Endothelial cell of umbilical vein (primary cell): ENCODE measurements at regions not wholly inside any gene's neighbourhood (a gene's known extent, or its start where the extent isn't known, plus 50 kb on each side); places are given as distances from the start of the nearest gene placed in this dataset.
A peak's percentile ranks its signal among the peaks of the same experiment; 100 is the strongest.

Experiments used
- BruUV-seq: library from RNA; stranded (reverse); fragments of 400-500 nt; replicated peaks from 2 replicates; lab custom pipeline; 2021; lab: Mats Ljungman, UMichigan
- CTCF ChIA-PET: fragments of 300-600, 350-600 bp; sonication (Branson Sonifier 250); formaldehyde crosslinking; loops from one replicate; lab custom pipeline; 2021; ENCODE audit warnings: antibody characterized with exemption, inconsistent platforms; lab: Charles Lee
- POLR2A ChIA-PET: fragments of 300-600, 350-600 bp; sonication (Branson Sonifier 250); formaldehyde crosslinking; loops from one replicate; lab custom pipeline; 2021; ENCODE audit warnings: antibody characterized with exemption, inconsistent platforms; lab: Charles Lee
- DNase-seq: peaks from one replicate; pipeline ENCODE4 v3.0.0-alpha.2; 2011; ENCODE audit warnings: low read depth, low spot score
- FAIRE-seq: peaks from 2 replicates; lab custom pipeline; 2011; peaks lifted over from hg19 to GRCh38; lab: Jason Lieb, UNC
- H2AFZ ChIP-seq: 2 replicates; pipeline ENCODE4 v1.6.0; 2012; ENCODE audit warnings: low read depth, low read length, control low read depth, inconsistent platforms
- H3K27ac ChIP-seq: 2 replicates; pipeline ENCODE4 v1.5.1; 2011; ENCODE audit warnings: low read depth, mild to moderate bottlenecking, control low read depth, low read length, moderate library complexity; ENCODE audit not compliant: insufficient read depth
- H3K27me3 ChIP-seq, 2 experiments: 2 replicates each; pipeline versions ENCODE4 v1.6.0 to v1.6.1; 2011; ENCODE audit warnings: low read length in 2 of 2, mixed read lengths in 1 of 2; ENCODE audit not compliant: control insufficient read depth in 2 of 2, insufficient read depth in 2 of 2
- H3K36me3 ChIP-seq, 2 experiments: 2 replicates in 1 of 2; 3 replicates in 1 of 2; pipeline ENCODE4 v1.5.1; 2011; ENCODE audit warnings: low read length in 2 of 2, mild to moderate bottlenecking in 1 of 2, moderate library complexity in 1 of 2; ENCODE audit not compliant: control insufficient read depth in 2 of 2, insufficient read depth in 2 of 2; ENCODE audit errors: extremely low read depth in 1 of 2
- H3K4me1 ChIP-seq: 3 replicates; pipeline ENCODE4 v1.5.1; 2011; ENCODE audit warnings: mild to moderate bottlenecking, low read length; ENCODE audit not compliant: control insufficient read depth, insufficient read depth; ENCODE audit errors: extremely low read depth
- H3K4me2 ChIP-seq: 2 replicates; pipeline ENCODE4 v1.6.1; 2011; ENCODE audit warnings: low read length, control low read depth, mixed read lengths; ENCODE audit not compliant: insufficient read depth
- H3K4me3 ChIP-seq, 3 experiments: fragments of 200-600 bp in 1 of 3; sonication (generic), shearing (Covaris generic) in 1 of 3; replicated peaks in 1 of 3; 2 replicates each; pipeline ENCODE4 v1.5.1; 2011 to 2016; ENCODE audit warnings: control low read depth in 3 of 3, low read length in 3 of 3, mild to moderate bottlenecking in 2 of 3, inconsistent platforms in 1 of 3, low read depth in 1 of 3, moderate library complexity in 1 of 3; ENCODE audit not compliant: insufficient read depth in 1 of 3
- H3K79me2 ChIP-seq: 2 replicates; pipeline ENCODE4 v1.6.0; 2012; ENCODE audit warnings: low read length, inconsistent platforms; ENCODE audit not compliant: control insufficient read depth, insufficient read depth
- H3K9ac ChIP-seq: replicated peaks from 2 replicates; pipeline ENCODE3; 2011; ENCODE audit warnings: low read length, control low read depth; ENCODE audit not compliant: insufficient read depth; ENCODE audit errors: extremely low read depth
- H3K9me1 ChIP-seq: replicated peaks from 3 replicates; pipeline ENCODE4 v1.6.0; 2011; ENCODE audit warnings: mild to moderate bottlenecking, low read length; ENCODE audit not compliant: control insufficient read depth, insufficient read depth; ENCODE audit errors: extremely low read depth
- H3K9me3 ChIP-seq: replicated peaks from 2 replicates; pipeline ENCODE4 v1.5.1; 2012; ENCODE audit warnings: low read length, inconsistent platforms; ENCODE audit not compliant: control insufficient read depth, insufficient read depth
- H4K20me1 ChIP-seq: replicated peaks from 2 replicates; pipeline ENCODE3; 2011; ENCODE audit warnings: mild to moderate bottlenecking, low read length; ENCODE audit not compliant: control insufficient read depth, insufficient read depth; ENCODE audit errors: extremely low read depth
- CTCF ChIP-seq, 2 donors: IDR thresholded peaks; 1 replicate in 1 of 2; 2 replicates in 1 of 2; pipeline ENCODE4 v1.5.1; 2011; ENCODE audit warnings: low read length in 2 of 2, mild to moderate bottlenecking in 2 of 2, moderate library complexity in 2 of 2, control low read depth in 1 of 2, inconsistent platforms in 1 of 2, low read depth in 1 of 2; ENCODE audit not compliant: insufficient read depth in 1 of 2; ENCODE audit errors: extremely low read depth in 1 of 2
- EZH2 ChIP-seq: IDR thresholded peaks from 2 replicates; pipeline ENCODE4 v1.6.1; 2012; ENCODE audit warnings: borderline replicate concordance, low read depth, mild to moderate bottlenecking, moderate library complexity, low read length, inconsistent platforms; ENCODE audit not compliant: severe bottlenecking
- FOS ChIP-seq: IDR thresholded peaks from 2 replicates; pipeline ENCODE4 v1.6.1; 2011; ENCODE audit warnings: mild to moderate bottlenecking, low read length, moderate library complexity, borderline replicate concordance; ENCODE audit not compliant: insufficient read depth
- GATA2 ChIP-seq: IDR thresholded peaks from 2 replicates; pipeline ENCODE4 v1.7.0; 2011; ENCODE audit warnings: low read depth, mild to moderate bottlenecking, moderate library complexity, mixed read lengths, low read length; ENCODE audit not compliant: insufficient read length, insufficient read depth
- JUN ChIP-seq: IDR thresholded peaks from 2 replicates; pipeline ENCODE4 v1.6.1; 2011; ENCODE audit warnings: borderline replicate concordance, low read depth; ENCODE audit not compliant: insufficient read length, insufficient read depth
- MAX ChIP-seq: IDR thresholded peaks from 2 replicates; pipeline ENCODE4 v1.6.1; 2011; ENCODE audit not compliant: insufficient read depth, insufficient read length
- MYC ChIP-seq: IDR thresholded peaks from one replicate; pipeline ENCODE4 v1.6.1; 2011; ENCODE audit warnings: mild to moderate bottlenecking, low read depth, low read length
- POLR2A ChIP-seq: IDR thresholded peaks from 2 replicates; pipeline ENCODE4 v1.6.1; 2012; ENCODE audit warnings: low read depth, mild to moderate bottlenecking, control low read depth, low read length
- POLR2AphosphoS5 ChIP-seq: IDR thresholded peaks from 2 replicates; pipeline ENCODE4 v1.6.1; 2012; ENCODE audit warnings: low read depth, mild to moderate bottlenecking, control low read depth, low read length, moderate library complexity; ENCODE audit not compliant: insufficient read depth
- dilution Hi-C: fragments of 300-500 bp; cut with MboI; formaldehyde crosslinking; loops from one replicate; pipeline ENCODE4 v1.15.0; 2019; ENCODE audit warnings: low sequenced_read_pairs; ENCODE audit not compliant: extremely low pct_ligation_motif_present
- intact Hi-C: fragments of 100-400 bp; cut with micrococcal nuclease; formaldehyde crosslinking; loops from one replicate; pipeline ENCODE4 v1.10.0; 2022

- FAIRE-seq (peak; percentile 83), DNase-seq (peak; percentile 27)
- Histone ChIP-seq H3K9me3 (no peaks in the 10 kb centered on the region), H3K36me3 (no peaks in the 10 kb centered on the region), H2AFZ (peak overlapping the region; percentile 7), H3K79me2 (no peaks in the 10 kb centered on the region), H3K4me3 (no peak overlapping the region), H3K27ac (no peak overlapping the region), H3K4me2 (no peak overlapping the region), H4K20me1 (no peaks in the 10 kb centered on the region), H3K9me1 (no peaks in the 10 kb centered on the region), H3K27me3 (no peaks in the 10 kb centered on the region), H3K9ac (no peak overlapping the region), H3K4me1 (peaks cover 9% of the 10 kb centered on the region)
- ChIA-PET POLR2A (no interaction called here), CTCF (no interaction called here)
- dilution Hi-C loops: no loop called here
- TF ChIP-seq JUN: peak; percentile 19
- no peak for TF ChIP-seq MYC
- no peak for TF ChIP-seq EZH2
- no peak for TF ChIP-seq GATA2
- TF ChIP-seq MAX: no peak
- TF ChIP-seq FOS: peak; percentile 78
- intact Hi-C loops: loop anchor here (2.0 kb wide), 1 partner anchor 14 kb away; no protein-coding TSS in a partner anchor
- BruUV-seq: no TSS peak
Observed at GRCh38 chr15:95208988-95209387, 977.6 kb downstream of the MCTP2 start.

GRCh38 chr15:95210436-95210981, 979.1 kb downstream of the MCTP2 start:
- FAIRE-seq (no peak), DNase-seq (no peak)
- no peaks in the 10 kb centered on the region for H3K27me3 ChIP-seq
- H3K9me3 ChIP-seq: no peaks in the 10 kb centered on the region
- TF ChIP-seq MAX (no peak), POLR2AphosphoS5 (no peak), FOS (no peak), JUN (no peak), EZH2 (no peak), POLR2A (no peak), MYC (no peak), CTCF (IDR thresholded peaks at IDR 0.05; ENCODE audit: extremely low read depth in 1 of 2, insufficient read depth in 1 of 2, low read depth in 1 of 2, low read length in 2 of 2) (no peak), GATA2 (no peak)
- H3K36me3 ChIP-seq: no peaks in the 10 kb centered on the region
- peaks cover 9% of the 10 kb centered on the region for H3K4me1 ChIP-seq
- intact Hi-C loops: no loop called here
- no peaks in the 10 kb centered on the region for H4K20me1 ChIP-seq
- no peaks in the 10 kb centered on the region for H3K79me2 ChIP-seq
- dilution Hi-C loops: no loop called here
- no peaks in the 10 kb centered on the region for H3K9me1 ChIP-seq
- CTCF ChIA-PET: interaction anchor here (0.8 kb wide), 1 partner anchor 16 kb away, joined by 3 read pairs; no protein-coding TSS in a partner anchor
- H2AFZ ChIP-seq: no peak overlapping the region
- H3K27ac ChIP-seq: no peak overlapping the region
- H3K4me3 ChIP-seq: no peak overlapping the region
- no TSS peak for BruUV-seq
- no peak overlapping the region for H3K4me2 ChIP-seq
- H3K9ac ChIP-seq: no peak overlapping the region
- POLR2A ChIA-PET: interaction anchor here (0.9 kb wide), 1 partner anchor 1116 kb away, joined by 8 read pairs; no protein-coding TSS in a partner anchor
